Neural progenitor cell (in vitro differentiated cells): ENCODE measurements at regions not wholly inside any gene's neighbourhood (a gene's known extent, or its start where the extent isn't known, plus 50 kb on each side); places are given as distances from the start of the nearest gene placed in this dataset.
"Not testable (repeated sequence)": the region's sequence is repeated elsewhere in the genome, so short reads cannot be mapped to it uniquely, and the experiment has no call there.

ENCODE experiments used
- CTCF ChIP-seq: fragments of 200-600 bp; sonication (generic); IDR thresholded peaks from 2 replicates; pipeline ENCODE4 v1.5.1; 2017; ENCODE audit warnings: antibody characterized with exemption, mild to moderate bottlenecking
- EZH2 ChIP-seq: fragments of 200-600 bp; sonication (generic); IDR thresholded peaks from 2 replicates; pipeline ENCODE4 v1.6.1; 2017; ENCODE audit warnings: antibody characterized with exemption, mild to moderate bottlenecking, moderate library complexity

- not testable (repeated sequence) for TF ChIP-seq CTCF, EZH2
Observed at GRCh38 chr2:87325042-87325910, 303.6 kb upstream of the PLGLB1 start.
